GM12872 (cell line): ENCODE measurements at regions not wholly inside any gene's neighbourhood (a gene's known extent, or its start where the extent isn't known, plus 50 kb on each side); places are given as distances from the start of the nearest gene placed in this dataset.

Experiments used
- CTCF ChIP-seq: IDR thresholded peaks from 3 replicates; pipeline ENCODE4 v1.5.1; 2011; ENCODE audit warnings: low read depth, mild to moderate bottlenecking, low read length, moderate library complexity; ENCODE audit not compliant: insufficient read depth

- no peak for TF ChIP-seq CTCF
These were observed 76.2 kb upstream of the TEX13D start for GRCh38 chrX:124256216-124256615.

- no peak for TF ChIP-seq CTCF
These were observed 75.7 kb upstream of the TEX13D start for GRCh38 chrX:124256629-124257380.

GRCh38 chrX:124257924-124258702, 74.3 kb upstream of the TEX13D start:
- no peak for TF ChIP-seq CTCF

GRCh38 chrX:124260845-124261244, 71.6 kb upstream of the TEX13D start:
- no peak for TF ChIP-seq CTCF

- no peak for TF ChIP-seq CTCF
These were observed 68.7 kb upstream of the TEX13D start for GRCh38 chrX:124263743-124264142.

GRCh38 chrX:124268099-124268498, 64.4 kb upstream of the TEX13D start:
- no peak for TF ChIP-seq CTCF

GRCh38 chrX:124269881-124270280, 62.6 kb upstream of the TEX13D start:
- no peak for TF ChIP-seq CTCF
